ENCODE measurements at regions not wholly inside any gene's neighbourhood (a gene's known extent, or its start where the extent isn't known, plus 50 kb on each side); places are given as distances from the start of the nearest gene placed in this dataset.

DNA sequence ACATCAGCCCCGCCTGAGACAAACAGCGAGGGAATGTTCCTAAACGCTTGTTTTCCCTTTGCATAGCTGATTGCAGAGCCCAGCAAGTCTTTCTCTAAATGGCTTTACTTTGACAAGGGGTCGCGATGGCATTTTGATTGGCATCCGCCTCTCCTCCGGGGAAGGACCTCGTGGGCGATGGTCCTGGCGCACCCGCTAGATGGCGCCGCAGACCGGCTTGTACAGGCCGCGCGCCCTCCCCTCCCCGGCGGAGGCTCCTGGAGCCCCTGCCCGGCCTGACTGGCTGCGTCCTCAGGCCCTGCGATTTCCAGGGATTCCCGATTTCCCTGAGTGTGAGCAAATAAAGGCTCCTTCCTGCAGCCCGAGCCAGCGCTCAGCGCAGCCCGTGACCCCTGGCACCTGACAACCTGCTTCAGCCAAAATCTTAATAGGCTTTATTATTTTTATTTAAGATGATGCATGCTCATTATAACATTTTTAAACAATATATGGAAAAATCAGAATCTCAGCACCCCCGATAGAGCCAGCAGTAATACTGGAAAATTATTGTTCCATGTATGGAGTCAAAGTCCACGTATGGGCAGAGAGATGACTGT lies 468.3 kb downstream of the AACS start:
- no peak for TF ChIP-seq EZH2 (IDR thresholded peaks at IDR 0.05; ENCODE audit: borderline replicate concordance, insufficient read depth, low read length, poor library complexity, severe bottlenecking)
- TF ChIP-seq EP300 (conservative IDR thresholded peaks at IDR 0.05; ENCODE audit: poor library complexity, severe bottlenecking), result peak; percentile 56
- TF ChIP-seq, protein P1, sequence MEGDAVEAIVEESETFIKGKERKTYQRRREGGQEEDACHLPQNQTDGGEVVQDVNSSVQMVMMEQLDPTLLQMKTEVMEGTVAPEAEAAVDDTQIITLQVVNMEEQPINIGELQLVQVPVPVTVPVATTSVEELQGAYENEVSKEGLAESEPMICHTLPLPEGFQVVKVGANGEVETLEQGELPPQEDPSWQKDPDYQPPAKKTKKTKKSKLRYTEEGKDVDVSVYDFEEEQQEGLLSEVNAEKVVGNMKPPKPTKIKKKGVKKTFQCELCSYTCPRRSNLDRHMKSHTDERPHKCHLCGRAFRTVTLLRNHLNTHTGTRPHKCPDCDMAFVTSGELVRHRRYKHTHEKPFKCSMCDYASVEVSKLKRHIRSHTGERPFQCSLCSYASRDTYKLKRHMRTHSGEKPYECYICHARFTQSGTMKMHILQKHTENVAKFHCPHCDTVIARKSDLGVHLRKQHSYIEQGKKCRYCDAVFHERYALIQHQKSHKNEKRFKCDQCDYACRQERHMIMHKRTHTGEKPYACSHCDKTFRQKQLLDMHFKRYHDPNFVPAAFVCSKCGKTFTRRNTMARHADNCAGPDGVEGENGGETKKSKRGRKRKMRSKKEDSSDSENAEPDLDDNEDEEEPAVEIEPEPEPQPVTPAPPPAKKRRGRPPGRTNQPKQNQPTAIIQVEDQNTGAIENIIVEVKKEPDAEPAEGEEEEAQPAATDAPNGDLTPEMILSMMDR (IDR thresholded peaks at IDR 0.05; ENCODE audit: poor library complexity, severe bottlenecking), result peak; percentile 93
